GM12864 (cell line): ENCODE measurements at regions not wholly inside any gene's neighbourhood (a gene's known extent, or its start where the extent isn't known, plus 50 kb on each side); places are given as distances from the start of the nearest gene placed in this dataset.

ENCODE experiments used
- DNase-seq: peaks from one replicate; pipeline ENCODE4 v3.0.0-alpha.2; 2011; ENCODE audit warnings: low read depth
- H3K4me3 ChIP-seq: 2 replicates; pipeline ENCODE4 v1.5.1; 2011; ENCODE audit warnings: mild to moderate bottlenecking, low read depth, low read length, control low read depth
- CTCF ChIP-seq: IDR thresholded peaks from 2 replicates; pipeline ENCODE4 v1.5.1; 2011; ENCODE audit warnings: low read depth, mild to moderate bottlenecking, moderate library complexity, low read length, control low read depth, inconsistent platforms; ENCODE audit errors: missing control alignments

- TF ChIP-seq CTCF = no peak
- DNase-seq = no peak
- no peak overlapping the region for H3K4me3 ChIP-seq
These were observed 330.6 kb upstream of the TLE3 start for GRCh38 chr15:70428211-70428822.

GRCh38 chr15:70427167-70428120, 329.7 kb upstream of the TLE3 start:
- no peak overlapping the region for H3K4me3 ChIP-seq
- peak; percentile 3 for TF ChIP-seq CTCF
- DNase-seq = no peak

- TF ChIP-seq CTCF = no peak
- DNase-seq = no peak
- no peak overlapping the region for H3K4me3 ChIP-seq
These were observed 328.5 kb upstream of the TLE3 start for GRCh38 chr15:70426096-70426821.

GRCh38 chr15:70424937-70425411, 327.3 kb upstream of the TLE3 start:
- no peak for TF ChIP-seq CTCF
- H3K4me3 ChIP-seq = no peak overlapping the region
- DNase-seq = no peak

GRCh38 chr15:70423267-70423666, 325.6 kb upstream of the TLE3 start:
- no peak for TF ChIP-seq CTCF
- no peak overlapping the region for H3K4me3 ChIP-seq
- DNase-seq = no peak

- no peak for TF ChIP-seq CTCF
- no peak for DNase-seq
- no peak overlapping the region for H3K4me3 ChIP-seq
These were observed 324.6 kb upstream of the TLE3 start for GRCh38 chr15:70422342-70422741.
